Putamen (tissue), 1 donor: ENCODE measurements at regions not wholly inside any gene's neighbourhood (a gene's known extent, or its start where the extent isn't known, plus 50 kb on each side); places are given as distances from the start of the nearest gene placed in this dataset.

Experiments
- DNase-seq: peaks from one replicate; pipeline ENCODE4 v3.0.0-alpha.2; 2016; ENCODE audit warnings: low spot score

GRCh38 chr10:24010436-24010970 lies 198.4 kb upstream of the KIAA1217 start:
- DNase-seq: no peak

- DNase-seq: no peak
These were observed 196.6 kb upstream of the KIAA1217 start for GRCh38 chr10:24012249-24012803.

DNA sequence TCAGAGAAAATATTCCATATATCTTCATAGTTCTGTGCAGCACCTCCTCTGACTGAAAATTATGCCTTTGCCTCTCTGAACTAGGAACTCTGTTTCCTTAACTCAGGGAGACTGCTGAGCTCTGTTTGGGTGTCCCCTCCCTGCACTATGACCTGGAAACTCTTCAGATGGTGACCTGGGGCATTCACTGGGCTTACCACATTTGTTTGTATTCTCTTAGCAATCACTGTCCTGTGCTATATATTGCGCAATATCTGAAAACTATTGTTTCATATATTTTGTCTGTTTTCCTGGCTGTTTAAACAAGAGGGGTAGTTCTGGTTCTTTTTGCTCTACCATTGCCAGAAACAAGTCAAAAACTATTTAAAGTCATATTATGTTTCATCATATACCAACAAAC lies 181.8 kb upstream of the KIAA1217 start:
- no peak for DNase-seq

- no peak for DNase-seq
These were observed 174.4 kb upstream of the KIAA1217 start for GRCh38 chr10:24034571-24034970.

DNA sequence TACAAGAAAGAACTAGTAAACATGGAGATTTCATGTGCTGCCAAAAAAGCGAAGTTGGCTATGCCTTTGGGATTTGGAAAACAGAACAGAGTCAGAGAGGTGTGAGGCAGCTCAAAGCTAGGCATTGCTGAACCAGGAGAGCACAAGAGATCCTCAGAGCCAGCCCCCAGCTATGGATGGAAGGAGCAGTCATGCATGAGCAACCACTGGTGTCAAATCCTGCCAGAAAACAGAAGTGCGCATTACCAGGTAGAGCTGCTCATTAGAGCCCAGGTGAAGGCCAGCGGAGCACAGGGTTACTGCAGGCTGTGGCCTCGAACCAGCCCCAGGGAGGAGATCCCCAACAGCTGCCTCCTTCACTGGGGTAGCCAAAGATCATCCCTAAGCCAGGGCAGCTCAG lies 173.2 kb upstream of the KIAA1217 start:
- DNase-seq: no peak

DNA sequence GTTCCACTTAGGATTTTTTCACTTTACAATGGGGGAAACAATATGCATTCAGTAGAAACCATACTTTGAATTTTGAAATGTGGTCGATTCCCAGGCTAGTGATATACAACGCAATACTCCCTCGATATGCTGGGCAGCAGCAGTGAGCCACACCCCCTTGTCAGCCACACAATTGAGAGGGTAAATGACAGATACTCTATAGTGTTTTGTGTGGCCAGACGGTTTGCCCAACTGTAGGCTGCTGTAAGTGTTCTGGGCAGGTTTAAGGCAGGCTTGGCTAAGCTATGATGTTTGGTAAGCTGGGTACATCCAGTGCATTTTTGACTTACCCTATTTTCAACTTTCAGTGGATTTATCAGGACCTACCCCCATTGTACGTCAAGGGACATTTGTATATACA lies 169.6 kb upstream of the KIAA1217 start:
- no peak for DNase-seq

- no peak for DNase-seq
These were observed 169.0 kb upstream of the KIAA1217 start for GRCh38 chr10:24039897-24040296.

GRCh38 chr10:24041034-24041433 lies 167.9 kb upstream of the KIAA1217 start:
- DNase-seq: no peak

DNA sequence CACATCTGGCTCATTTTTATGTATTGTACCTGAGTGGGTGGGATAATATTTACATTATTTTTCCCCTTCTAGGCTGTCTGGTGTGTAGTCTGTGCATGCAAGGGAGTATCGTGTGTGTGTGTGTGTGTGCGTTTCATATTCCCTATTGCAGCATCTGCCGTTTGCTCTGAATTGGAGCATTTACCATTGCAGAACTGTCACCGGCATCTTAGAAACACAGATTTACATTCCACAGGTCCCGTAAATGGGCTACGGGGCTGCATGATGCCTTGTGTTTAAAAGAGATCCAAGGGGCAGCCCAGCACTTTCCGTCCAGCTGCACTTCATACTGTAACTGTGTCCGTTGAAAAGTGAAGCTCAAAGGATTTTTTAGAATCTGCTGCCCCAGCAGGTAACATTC lies 167.1 kb upstream of the KIAA1217 start:
- DNase-seq: no peak

GRCh38 chr10:24042884-24043283 lies 166.1 kb upstream of the KIAA1217 start:
- DNase-seq: no peak

GRCh38 chr10:24046060-24046459 lies 162.9 kb upstream of the KIAA1217 start:
- no peak for DNase-seq

DNA sequence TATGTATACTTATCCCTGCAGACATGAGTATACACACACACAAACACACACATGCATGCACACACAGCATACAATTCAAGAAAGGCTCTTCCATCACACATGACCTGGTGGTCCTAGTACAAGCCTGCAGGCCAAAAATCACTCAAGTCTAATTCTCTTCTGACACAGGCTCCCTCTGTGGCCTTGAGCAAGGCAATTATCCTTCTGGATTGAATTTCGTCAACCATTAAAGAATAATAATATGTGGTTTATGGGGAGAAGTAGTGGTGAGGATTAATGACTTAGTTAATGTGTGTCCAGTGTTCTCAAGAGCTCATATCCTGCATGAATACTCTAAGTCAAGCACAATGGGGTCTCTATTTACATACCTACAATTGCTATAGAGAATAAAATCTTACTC lies 161.8 kb upstream of the KIAA1217 start:
- no peak for DNase-seq

- no peak for DNase-seq
These were observed 154.5 kb upstream of the KIAA1217 start for GRCh38 chr10:24054421-24054820.

DNA sequence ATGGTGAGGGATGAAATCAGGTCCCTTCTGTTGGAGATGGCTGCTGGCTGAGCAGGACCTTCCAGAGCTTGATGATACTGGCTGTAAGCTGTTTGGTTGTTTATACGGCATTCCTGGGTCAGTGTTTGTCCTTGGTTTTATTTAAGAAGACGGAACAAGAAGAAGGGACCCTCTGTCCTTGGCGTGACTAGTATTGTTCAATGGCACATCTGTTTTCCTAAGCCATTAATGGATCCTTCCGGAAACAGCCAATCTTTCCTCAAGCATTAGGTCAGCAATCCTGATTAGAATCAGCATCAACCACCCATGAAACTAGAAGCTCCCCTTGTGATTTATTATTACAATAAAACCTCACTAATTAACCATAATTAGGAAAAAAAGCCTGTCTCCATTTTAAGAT lies 128.7 kb upstream of the KIAA1217 start:
- DNase-seq: no peak

- no peak for DNase-seq
These were observed 122.4 kb upstream of the KIAA1217 start for GRCh38 chr10:24086296-24087086.

GRCh38 chr10:24091256-24091655 lies 117.7 kb upstream of the KIAA1217 start:
- no peak for DNase-seq

DNA sequence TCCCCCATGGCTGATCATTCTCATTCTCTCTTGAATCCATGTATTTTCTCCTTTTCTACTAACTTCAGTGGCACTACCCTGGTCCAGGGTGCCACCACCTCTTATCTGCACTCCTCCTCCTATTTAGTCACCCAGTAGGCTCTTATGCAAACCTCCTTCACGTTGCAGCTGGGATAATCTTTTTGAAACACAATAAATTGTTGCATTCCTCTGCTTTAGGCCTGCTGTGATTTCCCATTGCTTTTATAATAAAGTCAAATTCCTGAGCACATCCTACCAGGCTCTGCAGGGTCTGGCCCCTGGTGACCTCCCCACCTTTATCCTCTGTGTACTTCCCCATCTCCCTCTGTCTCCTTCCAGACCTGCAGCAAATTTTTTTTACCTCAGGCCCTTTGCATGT lies 112.7 kb upstream of the KIAA1217 start:
- DNase-seq: no peak

- no peak for DNase-seq
These were observed 111.2 kb upstream of the KIAA1217 start for GRCh38 chr10:24097751-24098207.

DNA sequence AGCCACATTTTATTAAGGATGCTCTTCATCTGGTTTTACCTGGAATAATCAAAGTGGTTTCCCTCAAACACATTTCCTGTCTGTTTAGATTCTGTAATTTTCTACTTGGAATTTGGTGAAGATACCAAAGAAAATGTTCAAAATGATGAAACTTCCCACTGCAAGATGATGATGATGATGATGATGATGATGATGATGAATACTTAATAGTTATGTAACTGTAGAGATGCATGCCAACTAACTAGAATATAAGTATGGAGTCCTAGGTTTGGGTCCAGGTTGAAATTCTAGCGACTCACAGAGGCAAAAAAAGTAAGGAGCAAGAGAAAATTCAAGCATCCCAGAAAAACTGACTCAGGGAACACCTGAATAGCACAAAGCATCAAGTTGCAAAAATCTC lies 104.0 kb upstream of the KIAA1217 start:
- DNase-seq: no peak

GRCh38 chr10:24113901-24114300 lies 95.0 kb upstream of the KIAA1217 start:
- no peak for DNase-seq

DNA sequence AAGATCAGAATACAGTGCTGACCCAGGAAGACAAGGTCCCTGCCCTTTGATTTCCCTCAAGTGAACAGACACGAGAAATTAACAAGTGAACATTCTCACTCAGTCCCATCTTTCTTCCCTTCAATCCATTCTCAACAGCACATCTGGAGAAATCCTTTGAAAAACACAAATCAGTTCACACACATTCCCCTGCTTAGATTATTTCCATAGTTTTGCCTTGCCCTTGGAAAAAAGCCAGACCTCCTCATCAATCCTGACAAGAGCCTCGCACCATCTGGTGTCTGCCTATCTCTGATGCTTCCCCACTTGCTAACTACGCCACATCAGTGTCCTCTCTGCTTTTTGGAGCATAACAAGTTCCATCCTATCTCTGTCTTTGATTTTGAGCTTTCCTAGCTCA lies 94.4 kb upstream of the KIAA1217 start:
- no peak for DNase-seq

- no peak for DNase-seq
These were observed 93.5 kb upstream of the KIAA1217 start for GRCh38 chr10:24115403-24115802.

GRCh38 chr10:24118246-24118645 lies 90.7 kb upstream of the KIAA1217 start:
- DNase-seq: peak; percentile 12

- DNase-seq: no peak
These were observed 89.0 kb upstream of the KIAA1217 start for GRCh38 chr10:24119896-24120295.
